Left cardiac atrium (tissue), 4 donors: ENCODE measurements at regions not wholly inside any gene's neighbourhood (a gene's known extent, or its start where the extent isn't known, plus 50 kb on each side); places are given as distances from the start of the nearest gene placed in this dataset.
"Not testable (repeated sequence)": the region's sequence is repeated elsewhere in the genome, so short reads cannot be mapped to it uniquely, and the experiment has no call there.

Experiments
- ATAC-seq, 2 donors: fragments of 200-7000 bp; cut with Tn5 transposase; one replicate each; pipeline ENCODE4 v1.9.1; 2020; ENCODE audit warnings: mild to moderate bottlenecking in 2 of 2, moderate library complexity in 2 of 2
- DNase-seq: peaks from one replicate; pipeline ENCODE4 v3.0.0-alpha.2; 2020
- intact Hi-C, 2 donors: fragments of 100-400 bp; cut with DNase I; formaldehyde crosslinking; loops; one replicate each; pipeline versions ENCODE4 v1.14.1 to v1.15.1; 2022 to 2023
- donor health status: DM: no; HTN: yes; CAD: no.
- donor health status: DM: no; HTN: yes; CAD: no; lungs with severe emphysema.
- donor health status: DM: yes; HTN: yes; CAD: no.
- donor health status: Dilated cardiomyopathy.

DNA sequence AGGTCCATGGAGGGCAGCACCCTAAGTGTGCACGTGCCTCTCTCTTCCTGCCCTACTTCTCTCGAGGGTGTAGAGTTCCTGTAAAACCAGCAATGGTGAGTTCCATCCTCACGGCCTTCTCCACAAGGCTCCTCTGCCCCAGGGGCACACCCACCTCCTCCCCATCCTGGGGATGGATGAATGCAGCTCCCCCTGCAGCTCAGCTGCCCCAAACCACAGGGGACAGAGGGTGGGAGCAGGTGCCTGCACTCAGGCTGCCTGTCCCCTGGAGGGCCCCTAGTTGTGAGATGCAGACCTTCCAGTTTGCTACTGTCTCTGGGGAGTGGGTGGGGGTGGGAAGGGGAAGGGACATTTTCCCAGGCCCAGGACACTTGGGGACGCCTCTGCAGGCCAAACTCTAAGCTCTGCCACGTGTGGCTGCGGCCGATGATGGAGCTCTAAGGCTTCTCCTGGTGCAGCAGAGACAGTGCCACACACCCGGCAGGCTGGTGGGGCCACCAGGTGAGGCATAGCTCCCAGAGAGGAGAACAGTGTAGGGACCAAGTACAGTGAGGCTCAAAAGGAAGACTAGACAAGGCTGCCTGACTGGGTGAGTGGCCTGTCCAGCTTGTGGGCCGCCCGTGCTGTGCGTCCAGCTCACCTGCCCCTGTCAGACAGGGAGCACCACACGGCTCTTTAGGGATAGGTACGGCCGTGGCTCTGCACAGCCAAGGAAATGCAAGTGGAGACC is 540.9 kb downstream of the TBC1D22A start:
- intact Hi-C loops = no loop called here
- DNase-seq (no peak), ATAC-seq (no peak)

DNA sequence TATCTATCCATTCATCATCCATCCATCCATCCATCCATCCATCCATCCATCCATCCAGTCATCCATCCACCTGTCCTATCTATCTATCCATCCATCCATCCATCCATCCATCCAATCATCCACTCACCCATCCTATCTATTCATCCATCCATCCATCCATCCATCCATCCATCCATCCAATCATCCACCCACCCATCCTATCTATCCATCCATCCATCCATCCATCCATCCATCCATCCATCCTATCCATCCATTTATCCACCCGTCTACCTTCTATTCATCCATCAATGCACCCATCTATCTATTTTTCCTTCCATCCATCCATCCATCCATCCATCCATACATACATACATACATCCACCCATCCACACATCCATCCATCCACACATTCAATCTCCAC is 540.1 kb downstream of the TBC1D22A start:
- ATAC-seq, DNase-seq, intact Hi-C loops: not testable (repeated sequence)

DNA sequence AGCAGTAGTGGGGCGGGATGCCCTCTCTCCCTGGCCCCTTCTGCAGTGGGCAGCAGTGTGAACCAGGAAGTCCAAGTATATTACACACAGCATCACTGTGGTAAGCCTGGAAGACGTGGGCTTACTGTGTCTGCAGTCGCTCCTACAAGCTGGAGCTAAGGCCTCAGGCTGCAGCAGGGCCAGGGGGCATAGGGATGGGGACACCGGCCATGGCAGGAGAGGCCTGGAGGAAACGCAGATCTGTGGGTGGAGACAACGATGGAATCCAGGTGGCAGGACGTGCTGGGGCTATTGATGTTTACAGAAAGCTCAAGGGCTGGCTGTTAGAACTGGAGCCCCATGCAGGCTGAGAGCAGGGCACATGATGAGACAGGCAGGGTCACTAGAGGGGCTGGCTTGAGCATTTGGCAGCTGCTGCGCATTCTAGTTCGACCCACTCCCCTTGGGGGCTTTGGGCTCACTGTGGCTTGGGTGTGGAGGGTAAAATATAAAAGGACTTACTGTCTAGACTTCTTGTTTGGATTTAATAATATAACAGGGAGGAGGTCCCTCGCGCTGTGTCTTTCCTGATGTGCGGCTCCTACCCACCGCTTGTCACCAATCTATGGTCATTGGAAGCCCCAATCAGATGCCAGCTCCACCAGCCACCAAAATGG is 539.5 kb downstream of the TBC1D22A start:
- ATAC-seq (no peak), DNase-seq (no peak)
- intact Hi-C loops = no loop called here

DNA sequence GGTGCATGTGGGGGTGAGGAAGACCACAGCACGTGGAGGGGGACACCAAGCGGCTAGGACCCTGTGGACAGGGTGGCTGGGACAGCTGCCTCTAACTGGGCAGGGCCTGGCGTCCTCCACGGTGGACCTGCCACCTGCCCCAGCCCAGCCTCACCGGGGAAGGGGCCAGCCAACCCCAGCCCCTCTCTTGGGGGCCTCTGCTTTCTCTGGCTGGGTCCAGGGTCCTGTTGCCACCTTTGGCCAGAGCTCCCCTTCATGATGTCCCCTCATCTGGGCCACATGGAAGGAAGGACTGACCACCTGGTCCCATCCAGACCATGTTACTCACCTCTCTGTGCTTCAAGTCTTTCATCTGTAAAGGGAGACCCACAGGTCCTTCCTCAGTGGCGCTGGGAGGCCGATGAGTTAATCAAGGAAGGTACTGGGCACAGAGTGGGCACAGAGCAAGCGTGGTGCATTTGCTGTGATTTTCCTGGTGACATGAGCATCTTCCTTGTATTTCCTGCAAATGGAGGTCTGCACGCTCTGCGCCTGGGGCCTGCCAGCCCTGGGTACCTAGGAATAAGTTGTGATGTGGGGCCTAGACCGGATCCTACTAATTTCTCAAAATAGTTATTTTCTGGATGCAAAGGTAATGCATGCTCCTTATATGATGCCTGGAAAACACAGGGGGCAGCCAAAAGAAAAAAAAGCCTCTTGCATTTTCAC is 538.4 kb downstream of the TBC1D22A start:
- DNase-seq = no peak
- ATAC-seq = no peak
- intact Hi-C loops = no loop called here

DNA sequence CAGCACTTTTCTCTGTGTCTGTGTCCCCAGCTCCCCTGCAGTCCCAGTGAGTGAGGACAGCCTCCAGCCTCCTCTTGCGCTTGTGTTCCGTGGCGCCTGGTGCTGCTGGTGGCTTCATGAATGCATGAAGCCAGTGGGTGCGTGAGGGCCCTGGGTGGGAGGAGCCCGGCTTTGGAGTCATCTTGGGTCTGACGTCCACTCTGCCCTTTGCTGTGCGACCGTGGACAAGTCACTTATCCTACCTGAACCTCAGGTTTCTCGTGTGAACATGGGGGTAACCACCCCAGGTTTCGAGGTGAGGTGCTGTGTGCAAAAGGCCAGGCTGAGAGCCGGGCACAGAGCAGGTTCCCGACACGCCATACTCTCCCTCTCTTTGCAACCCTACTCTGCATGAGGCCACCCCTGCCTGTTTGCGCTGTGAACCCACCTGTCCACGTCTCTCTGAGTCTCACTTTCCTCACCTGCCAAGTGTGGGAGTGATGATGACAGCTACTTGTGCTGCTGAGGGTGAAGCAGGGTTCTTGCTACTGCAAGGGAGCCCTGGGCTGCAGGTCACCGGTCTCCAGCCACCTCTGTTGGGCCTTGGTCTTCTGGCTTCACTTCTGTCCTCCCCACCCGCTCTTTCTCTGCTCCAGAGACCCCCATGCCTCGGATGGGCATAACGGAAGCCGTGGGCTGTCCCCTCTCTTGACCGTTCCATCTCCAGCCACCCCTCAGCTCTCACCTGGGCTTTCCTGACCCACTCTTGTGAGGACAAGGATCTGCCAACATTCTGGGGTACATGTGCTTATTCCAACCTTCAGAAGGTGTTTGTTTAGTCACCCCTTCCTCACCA is 537.6 kb downstream of the TBC1D22A start:
- no peak for ATAC-seq
- no peak for DNase-seq
- intact Hi-C loops = no loop called here

DNA sequence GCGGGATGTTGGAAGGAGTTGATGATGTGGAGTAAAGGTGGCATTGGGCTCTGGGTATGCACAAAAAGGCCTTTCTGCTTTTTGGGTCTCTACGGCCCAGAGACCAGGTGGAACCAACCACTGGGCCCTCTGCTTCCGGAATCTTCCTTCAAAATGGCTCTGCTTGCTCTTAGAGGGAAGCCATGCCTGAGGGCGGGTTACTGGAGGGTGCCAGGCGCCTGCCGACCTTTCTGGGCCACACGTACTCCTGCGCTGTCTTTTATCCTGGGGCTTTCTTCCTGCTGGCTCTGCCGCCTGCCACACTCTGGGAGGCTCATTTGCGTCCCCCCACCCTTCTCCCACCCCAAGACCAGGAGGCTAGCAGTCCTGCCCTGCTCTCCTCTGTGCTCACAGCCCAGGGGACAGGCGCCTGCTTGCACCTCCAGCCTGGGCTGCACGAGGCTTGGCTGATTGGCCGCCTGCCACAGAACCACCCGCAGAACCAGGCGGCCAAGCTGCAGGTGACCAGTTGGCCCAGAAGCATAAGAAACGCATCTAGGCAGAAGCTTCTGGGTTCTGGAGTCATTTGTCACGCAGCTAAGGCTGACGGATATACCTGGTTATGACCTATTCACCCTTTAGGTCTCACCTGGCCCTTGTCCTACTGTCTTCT is 536.9 kb downstream of the TBC1D22A start:
- no peak for ATAC-seq
- intact Hi-C loops = no loop called here
- DNase-seq = no peak

DNA sequence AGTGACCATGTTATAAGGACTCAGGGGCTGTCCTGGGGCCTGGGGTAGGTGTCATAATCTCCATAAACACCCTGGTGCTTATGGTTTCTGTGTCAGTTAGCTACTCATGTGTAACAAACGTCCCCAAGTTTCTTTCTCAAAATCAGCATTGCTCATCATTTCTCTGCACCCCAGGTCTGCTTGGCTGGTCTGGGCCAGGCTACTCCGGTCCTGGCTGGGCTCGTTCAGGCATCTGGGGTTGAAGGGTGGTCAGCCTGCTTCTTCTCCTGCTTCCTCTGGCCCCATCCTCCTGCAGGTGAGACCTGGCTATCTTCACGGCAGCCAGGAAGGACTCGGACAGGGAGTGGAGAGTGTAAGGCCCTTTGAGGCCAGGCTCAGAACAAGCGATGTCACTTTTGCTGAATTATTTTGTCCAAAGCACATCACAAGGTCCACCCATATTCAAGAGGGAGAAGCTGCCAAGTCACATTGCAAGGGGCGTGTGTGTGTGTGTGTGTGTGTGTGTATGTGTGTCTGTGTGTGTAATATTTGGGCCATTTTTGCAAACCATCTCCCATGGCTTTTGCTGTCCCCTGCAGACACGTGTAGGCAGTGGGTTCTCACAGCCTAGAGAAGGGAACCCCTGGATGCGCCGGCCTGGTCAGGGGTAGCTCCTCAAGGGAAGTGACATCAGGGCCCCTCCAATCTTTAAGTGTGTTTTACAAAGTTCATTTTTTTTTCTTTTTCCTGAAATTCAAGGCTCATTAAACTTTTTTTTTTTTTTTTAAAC is 535.8 kb downstream of the TBC1D22A start:
- intact Hi-C loops = no loop called here
- no peak for DNase-seq

DNA sequence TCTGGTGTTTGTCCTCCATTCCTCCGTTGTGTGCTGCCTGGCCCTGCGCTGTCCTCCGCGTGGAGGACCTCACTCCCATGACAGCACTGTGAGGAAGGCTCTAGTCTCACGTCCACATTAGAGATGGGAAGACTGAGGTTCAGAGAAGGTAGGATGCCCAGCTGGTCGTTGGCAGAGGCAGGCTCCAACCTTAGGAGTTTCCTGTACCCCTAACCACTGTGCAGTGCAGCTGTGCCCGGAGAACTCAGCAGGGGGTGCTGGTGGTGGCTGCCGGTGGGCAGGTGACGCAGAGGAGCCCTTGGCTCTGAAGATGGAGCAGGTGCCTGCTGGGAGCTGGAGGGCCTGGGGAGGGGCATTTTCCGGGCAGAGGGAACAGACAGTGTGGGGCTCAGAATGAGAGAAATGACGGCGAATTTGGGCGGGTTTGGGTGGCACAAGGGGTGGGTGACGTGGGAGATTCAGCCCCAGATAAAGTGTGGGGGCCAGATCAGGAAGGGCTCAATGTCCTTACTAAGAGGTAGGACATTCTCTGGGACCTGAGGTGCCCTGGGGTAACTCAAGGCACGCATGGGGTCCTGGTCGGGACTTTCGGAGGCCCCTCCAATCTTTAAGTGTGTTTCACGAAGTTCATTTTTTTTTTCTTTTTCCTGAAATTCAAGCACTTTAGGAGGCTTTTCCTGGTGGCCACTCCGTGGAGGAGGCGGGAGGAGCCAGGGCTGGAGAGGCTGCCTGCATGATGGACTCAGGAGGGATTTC is 535.0 kb downstream of the TBC1D22A start:
- intact Hi-C loops = no loop called here
- DNase-seq (no peak), ATAC-seq (no peak)

More for the DNA sequence above, 535.8 kb downstream of the TBC1D22A start:
- ATAC-seq = no peak

DNA sequence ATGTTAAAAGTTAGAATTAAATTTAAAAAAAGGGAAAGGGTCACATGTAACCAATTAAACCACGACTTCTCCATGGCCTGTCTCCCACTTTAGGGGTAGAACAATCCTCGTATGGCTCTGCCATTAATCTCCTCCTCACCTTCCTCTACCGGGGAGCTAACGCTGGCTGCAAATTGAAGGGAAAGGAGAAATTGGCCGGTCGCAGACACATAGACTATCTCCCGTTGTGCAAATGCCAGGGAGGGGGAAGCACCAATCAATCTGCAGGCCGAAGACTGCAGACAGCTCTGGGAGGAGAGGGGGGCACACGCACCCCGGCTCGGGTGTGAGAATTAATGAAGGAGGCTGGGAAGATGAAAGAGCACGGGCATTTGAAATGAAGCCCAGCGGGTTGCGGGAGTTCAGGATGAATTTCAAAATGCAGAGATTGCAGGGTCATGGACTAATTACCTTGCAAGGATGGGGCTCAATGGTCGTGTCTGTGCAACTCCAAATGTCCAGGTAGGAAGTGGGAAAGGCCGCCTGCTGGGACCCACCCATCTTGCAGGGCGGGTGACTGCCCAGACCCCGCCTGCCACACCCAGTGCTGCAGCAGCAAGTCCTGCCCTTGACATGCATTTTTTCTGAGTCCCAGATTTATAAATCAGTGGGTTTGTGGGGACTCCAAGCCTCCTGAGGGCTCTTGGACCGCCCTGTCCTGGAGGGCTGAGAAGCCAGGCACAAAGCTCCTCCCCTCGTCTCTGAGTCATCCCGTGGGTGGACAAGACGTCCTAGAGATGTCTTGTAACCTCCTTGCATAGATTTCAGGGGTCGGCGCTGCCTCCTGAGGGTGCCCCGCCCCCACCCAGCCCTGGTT is 534.2 kb downstream of the TBC1D22A start:
- intact Hi-C loops = no loop called here
- ATAC-seq (no peak), DNase-seq (no peak)

DNA sequence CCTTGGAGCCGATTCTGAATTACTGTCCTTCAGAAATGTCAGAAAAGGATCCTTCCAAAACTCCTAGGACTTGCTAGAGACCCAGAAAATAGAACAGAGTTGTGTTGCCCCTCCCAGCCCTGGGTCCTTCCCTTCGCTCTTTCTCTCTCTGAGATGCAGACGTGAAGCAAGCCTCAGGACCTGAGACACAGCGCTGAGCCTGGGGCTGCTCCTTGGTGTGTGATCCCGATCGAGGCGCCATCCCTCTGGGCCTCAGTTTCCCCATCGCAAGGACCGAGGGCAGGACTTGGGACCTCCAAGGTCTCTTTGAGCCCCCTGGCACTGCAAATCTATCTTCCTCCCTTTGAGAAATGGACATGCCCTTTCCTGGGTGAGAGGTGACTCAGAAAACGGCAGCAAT is 533.5 kb downstream of the TBC1D22A start:
- DNase-seq (no peak), ATAC-seq (no peak)
- intact Hi-C loops = no loop called here

DNA sequence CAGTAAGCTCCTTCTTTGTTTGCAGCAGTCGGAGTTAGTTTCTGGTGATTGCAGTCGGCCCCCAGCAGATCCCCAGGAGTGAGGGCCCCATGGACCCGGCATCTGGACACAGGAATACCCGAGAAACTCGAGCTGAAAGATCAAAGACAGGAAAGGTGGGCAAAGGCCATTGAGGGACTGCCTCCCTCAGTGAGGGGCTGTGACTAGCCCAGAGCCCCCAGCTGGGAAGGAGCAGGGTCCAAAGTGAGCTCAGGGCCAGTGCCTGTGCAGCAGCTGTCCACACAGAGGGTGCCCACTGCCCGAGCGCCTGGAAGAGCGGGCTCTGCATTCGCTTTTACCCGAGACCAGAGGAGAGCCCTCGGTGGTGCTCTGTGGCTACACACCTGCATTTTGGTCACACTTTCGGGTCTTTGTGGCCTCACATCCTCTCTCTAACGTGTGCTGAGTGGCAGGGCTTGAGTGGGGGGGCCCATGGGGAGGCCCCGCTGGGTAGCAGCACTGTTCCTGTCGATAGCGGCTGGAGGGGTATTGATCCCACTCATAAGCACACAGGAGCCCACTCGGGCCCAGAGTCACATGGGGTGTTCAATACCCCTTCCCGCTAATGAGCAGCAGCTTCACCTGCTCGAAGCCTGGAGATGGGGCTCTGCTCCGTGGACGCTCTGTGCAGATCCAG is 532.9 kb downstream of the TBC1D22A start:
- intact Hi-C loops = no loop called here
- ATAC-seq (no peak), DNase-seq (no peak)

DNA sequence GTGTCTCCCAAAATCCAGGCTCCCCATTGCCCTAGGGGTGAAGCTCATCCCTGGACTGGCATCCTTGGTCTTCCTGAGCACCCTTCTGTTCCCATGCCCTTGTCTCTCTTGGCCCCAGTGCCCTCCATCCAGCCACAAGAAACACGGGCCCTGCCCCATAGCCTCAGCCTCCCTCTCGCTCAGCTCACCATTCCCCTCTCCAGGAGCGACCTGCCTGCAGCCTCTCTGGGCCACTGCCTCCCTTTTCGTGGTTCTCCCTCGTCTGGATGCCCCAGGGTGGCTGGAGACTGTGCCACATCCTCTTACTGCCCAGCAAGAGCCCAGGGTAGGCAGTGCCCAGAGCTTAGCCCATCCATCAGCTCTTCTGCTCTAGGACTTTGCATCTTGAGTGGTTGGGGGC is 532.1 kb downstream of the TBC1D22A start:
- ATAC-seq (no peak), DNase-seq (no peak)

DNA sequence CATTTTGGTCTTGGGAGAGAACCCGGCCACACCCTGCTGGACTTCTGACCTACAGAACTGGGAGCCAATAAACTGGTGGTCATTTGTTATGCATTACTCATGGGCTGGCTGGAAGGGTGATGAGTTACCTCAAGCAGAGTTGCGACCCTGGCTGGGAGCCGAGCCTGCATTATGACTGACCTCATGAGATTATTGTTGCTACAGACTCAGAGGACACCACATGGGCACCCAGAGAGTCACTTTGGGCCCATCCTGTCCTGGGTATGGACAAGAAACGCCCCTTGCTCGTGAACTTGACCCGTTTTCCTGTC is 531.7 kb downstream of the TBC1D22A start:
- intact Hi-C loops = no loop called here
- DNase-seq (no peak), ATAC-seq (peak in 1 of 2 donors; percentile 10)

More for the DNA sequence above, 532.1 kb downstream of the TBC1D22A start:
- intact Hi-C loops = no loop called here

DNA sequence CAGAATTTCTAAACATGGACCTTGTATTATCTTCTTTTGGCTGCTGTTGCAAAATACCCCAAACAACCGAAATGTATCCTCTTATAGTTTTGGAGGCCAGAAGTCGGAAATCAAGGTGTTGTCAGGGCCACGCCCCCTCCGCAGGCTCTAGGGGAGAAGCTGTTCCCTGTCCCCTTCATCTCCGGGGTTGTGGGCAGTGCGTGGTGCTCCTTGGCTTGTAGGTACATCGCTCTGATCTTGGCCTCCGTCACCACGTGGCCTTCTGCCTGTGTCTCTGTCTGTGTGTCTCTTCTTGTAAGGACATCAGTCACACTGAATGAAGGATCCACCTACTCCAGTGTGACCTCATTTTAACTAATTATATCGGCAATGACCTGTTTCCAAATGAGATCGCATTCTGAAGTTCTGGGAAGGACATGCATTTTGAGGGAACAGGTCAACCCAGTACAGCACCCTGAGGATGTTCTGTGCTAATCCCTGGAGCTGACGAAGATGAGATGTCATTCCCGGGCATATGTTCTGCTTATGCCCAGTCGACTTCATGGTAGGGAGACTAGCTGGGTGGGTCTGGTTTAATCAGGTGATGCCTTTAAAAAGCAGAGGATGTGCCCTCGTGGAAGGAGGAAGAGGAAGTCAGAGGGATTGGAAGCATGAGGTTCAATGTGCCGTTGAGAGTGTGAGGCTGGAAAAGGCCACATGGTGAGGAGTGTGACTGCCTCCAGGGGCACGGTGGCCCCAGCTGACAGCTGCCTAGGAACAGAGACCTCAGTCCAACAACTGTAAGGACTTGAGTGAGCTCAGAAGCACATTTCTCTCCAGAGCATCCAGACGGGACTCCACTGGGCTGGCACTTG is 531.1 kb downstream of the TBC1D22A start:
- DNase-seq = no peak

DNA sequence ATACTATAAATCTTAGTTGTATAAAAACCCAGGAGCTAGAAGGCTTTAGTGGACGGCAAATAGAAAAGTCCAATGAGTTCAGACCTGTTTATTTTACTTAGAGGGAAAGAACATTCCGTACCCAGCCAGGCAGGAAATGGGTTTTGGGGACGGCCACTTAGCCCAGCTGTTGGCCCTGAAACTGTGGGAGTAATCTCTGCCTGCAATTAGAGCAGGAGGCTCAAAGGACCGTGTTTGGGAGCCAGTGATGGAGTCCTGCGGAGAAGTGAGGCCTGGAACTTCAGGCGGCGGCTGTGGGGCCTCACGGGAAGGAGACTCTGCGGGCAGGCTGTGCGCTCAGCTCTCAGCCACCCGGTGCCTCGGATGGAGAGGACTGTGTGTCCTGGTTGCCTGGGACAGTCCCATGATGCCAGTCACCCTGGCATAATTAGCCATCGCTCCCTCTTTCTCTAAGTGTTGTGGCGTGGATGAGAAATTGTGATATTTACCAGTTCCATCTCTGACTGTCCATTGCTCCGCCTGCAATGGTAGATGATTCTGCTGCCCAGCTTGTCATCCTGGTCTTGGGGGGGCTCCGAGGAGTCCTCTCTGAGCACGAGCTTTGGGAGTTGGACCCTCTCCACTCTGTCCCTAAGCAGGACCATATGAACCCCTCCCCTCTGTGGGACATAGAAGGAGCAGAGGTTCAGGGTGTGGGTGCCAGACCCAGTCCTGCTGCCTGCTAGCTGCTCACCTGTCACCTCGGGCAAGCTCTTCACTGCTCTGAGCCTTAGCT is 530.3 kb downstream of the TBC1D22A start:
- ATAC-seq = no peak
- DNase-seq = no peak
- intact Hi-C loops = no loop called here

More for the DNA sequence above, 531.1 kb downstream of the TBC1D22A start:
- intact Hi-C loops = no loop called here
- ATAC-seq = no peak
